ENCODE measurements at regions not wholly inside any gene's neighbourhood (a gene's known extent, or its start where the extent isn't known, plus 50 kb on each side); places are given as distances from the start of the nearest gene placed in this dataset.

DNA sequence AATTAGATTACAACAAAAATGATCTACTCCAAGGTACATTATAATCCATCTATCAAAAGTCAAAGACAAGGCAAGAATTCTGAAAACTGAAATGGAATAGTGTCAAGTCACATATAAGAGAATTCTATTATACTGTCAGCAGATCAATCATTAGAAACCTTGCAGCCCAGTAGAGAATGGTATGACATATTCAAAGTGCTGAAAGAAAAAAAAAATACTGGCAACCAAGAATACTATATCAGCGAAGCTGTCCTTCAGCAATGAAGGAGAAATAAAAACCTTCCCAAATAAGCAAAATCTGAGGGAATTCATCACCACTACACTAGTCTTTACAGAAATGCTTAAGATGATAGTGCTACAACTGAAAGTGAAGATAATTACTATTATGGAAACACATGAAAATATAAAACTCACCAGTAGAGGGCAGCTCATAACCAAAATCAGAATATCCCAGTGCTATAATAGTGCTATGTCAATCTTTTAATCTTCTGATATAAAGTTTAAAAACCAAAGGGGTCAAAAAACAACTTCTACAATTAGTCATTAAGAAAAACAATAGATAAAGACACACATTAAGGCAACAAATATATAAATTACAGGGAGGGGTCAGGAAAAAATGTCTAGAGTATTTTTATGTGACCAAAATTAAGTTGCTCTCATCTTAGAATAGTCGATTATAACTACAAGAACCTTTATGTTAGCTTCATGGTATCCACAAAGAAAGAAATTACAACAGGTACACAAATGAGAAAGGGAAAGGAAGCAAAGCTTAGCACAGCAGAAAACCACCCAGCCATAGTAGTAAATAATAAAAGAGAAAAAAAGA lies 190.7 kb upstream of the CNTN6 start:
- BruUV-seq (replicated peaks), result no TSS peak
- ChIA-PET CTCF (no interaction called here), POLR2A (ENCODE audit: unreplicated experiment) (no interaction called here)
- peak; percentile 48 for DNase-seq
- Histone ChIP-seq H3K9me3 (ENCODE audit: low read length) (peaks cover 4% of the 10 kb centered on the region; the same call in 1 of the 2 replicates), H3K9me2 (replicated peaks; ENCODE audit: low read length) (no peaks in the 10 kb centered on the region), H4K20me1 (ENCODE audit: low read length) (no peaks in the 10 kb centered on the region), H3K27ac (ENCODE audit: low read length) (no peak overlapping the region), H3K4me1 (ENCODE audit: insufficient read depth, low read length) (no peaks in the 10 kb centered on the region), H3K27me3 (ENCODE audit: low read length) (no peaks in the 10 kb centered on the region), H3K79me2 (ENCODE audit: low read length) (no peaks in the 10 kb centered on the region), H3K4me3 (ENCODE audit: low read length) (no peak overlapping the region), H3F3A (ENCODE audit: low read length, unreplicated experiment) (no peaks in the 10 kb centered on the region), H2AFZ (ENCODE audit: low read length) (no peak overlapping the region), H3K9ac (ENCODE audit: low read length) (no peak overlapping the region), H3K4me2 (ENCODE audit: low read length) (no peak overlapping the region), H3K36me3 (ENCODE audit: low read depth, low read length) (no peaks in the 10 kb centered on the region)
- TF ChIP-seq EZH2 (IDR thresholded peaks at IDR 0.05; ENCODE audit: low read length, unreplicated experiment), result no peak
- no peak for TF ChIP-seq EZH2phosphoT487 (IDR thresholded peaks at IDR 0.05; ENCODE audit: borderline replicate concordance, low read length)
- TF ChIP-seq, protein P1, sequence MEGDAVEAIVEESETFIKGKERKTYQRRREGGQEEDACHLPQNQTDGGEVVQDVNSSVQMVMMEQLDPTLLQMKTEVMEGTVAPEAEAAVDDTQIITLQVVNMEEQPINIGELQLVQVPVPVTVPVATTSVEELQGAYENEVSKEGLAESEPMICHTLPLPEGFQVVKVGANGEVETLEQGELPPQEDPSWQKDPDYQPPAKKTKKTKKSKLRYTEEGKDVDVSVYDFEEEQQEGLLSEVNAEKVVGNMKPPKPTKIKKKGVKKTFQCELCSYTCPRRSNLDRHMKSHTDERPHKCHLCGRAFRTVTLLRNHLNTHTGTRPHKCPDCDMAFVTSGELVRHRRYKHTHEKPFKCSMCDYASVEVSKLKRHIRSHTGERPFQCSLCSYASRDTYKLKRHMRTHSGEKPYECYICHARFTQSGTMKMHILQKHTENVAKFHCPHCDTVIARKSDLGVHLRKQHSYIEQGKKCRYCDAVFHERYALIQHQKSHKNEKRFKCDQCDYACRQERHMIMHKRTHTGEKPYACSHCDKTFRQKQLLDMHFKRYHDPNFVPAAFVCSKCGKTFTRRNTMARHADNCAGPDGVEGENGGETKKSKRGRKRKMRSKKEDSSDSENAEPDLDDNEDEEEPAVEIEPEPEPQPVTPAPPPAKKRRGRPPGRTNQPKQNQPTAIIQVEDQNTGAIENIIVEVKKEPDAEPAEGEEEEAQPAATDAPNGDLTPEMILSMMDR (conservative IDR thresholded peaks at IDR 0.05; ENCODE audit: low read depth, low read length), result peak; percentile 72
- intact Hi-C loops (cut with micrococcal nuclease), result no loop called here
- peak; percentile 40; the same call in 1 of the 2 replicates for ATAC-seq

DNA sequence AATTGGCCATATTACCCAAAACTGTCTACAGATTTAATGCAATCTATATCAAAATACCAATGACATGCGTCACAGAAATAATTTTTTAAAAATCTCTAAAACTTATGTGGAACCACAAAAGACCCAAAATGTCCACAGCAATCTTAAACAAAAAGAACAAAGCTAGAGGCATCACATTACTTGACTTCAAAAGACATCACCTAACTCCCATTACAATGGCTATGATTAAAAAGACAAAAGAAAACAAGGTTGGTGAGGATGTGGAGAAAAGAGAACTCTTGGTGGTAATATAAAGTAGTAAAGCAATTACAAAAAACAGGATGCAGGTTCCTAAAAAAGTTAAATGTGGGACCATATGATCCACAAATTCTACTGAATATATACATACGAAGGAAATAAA lies 187.6 kb upstream of the CNTN6 start:
- H3K9ac ChIP-seq (ENCODE audit: low read length), result no peak overlapping the region
- H2AFZ ChIP-seq (ENCODE audit: low read length), result no peak overlapping the region
- no peaks in the 10 kb centered on the region for H3K9me2 ChIP-seq (replicated peaks; ENCODE audit: low read length)
- ATAC-seq (no peak), DNase-seq (no peak)
- H3K4me1 ChIP-seq (ENCODE audit: insufficient read depth, low read length), result no peaks in the 10 kb centered on the region
- no peaks in the 10 kb centered on the region for H3F3A ChIP-seq (ENCODE audit: low read length, unreplicated experiment)
- intact Hi-C loops (cut with micrococcal nuclease), result no loop called here
- BruUV-seq (replicated peaks), result no TSS peak
- peaks cover 15% of the 10 kb centered on the region; the same call in 1 of the 2 replicates for H3K9me3 ChIP-seq (ENCODE audit: low read length)
- TF ChIP-seq, protein P1 (conservative IDR thresholded peaks at IDR 0.05; ENCODE audit: low read depth, low read length), result no peak
- TF ChIP-seq EZH2phosphoT487 (IDR thresholded peaks at IDR 0.05; ENCODE audit: borderline replicate concordance, low read length) (no peak), EZH2 (IDR thresholded peaks at IDR 0.05; ENCODE audit: low read length, unreplicated experiment) (no peak)
- H3K27ac ChIP-seq (ENCODE audit: low read length), result no peak overlapping the region
- H3K4me2 ChIP-seq (ENCODE audit: low read length), result no peak overlapping the region
- no peaks in the 10 kb centered on the region for H3K79me2 ChIP-seq (ENCODE audit: low read length)
- POLR2A ChIA-PET (ENCODE audit: unreplicated experiment), result no interaction called here
- no peaks in the 10 kb centered on the region for H3K27me3 ChIP-seq (ENCODE audit: low read length)
- no peak overlapping the region for H3K4me3 ChIP-seq (ENCODE audit: low read length)
- no peaks in the 10 kb centered on the region for H4K20me1 ChIP-seq (ENCODE audit: low read length)
- CTCF ChIA-PET, result no interaction called here
- H3K36me3 ChIP-seq (ENCODE audit: low read depth, low read length), result no peaks in the 10 kb centered on the region

DNA sequence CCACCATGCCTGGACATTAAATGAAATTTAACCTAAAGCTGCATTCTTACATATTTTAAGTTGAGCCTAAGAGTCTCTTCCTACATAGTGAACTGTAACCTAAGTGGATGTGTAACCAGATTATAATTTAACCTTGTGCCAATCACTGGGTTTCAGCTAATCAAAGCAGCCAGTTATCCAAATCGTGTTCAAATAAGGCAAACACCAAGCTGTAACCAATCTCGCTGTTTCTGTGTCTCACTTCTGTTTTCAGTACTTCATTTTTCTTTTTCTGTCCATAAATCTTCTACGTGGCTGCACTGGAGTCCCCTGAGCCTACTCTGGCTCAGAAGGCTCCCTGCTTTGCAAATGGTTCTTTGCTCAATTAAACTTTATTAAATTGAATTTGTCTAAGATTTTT lies 186.1 kb upstream of the CNTN6 start:
- peaks cover 26% of the 10 kb centered on the region for H3K9me3 ChIP-seq (ENCODE audit: low read length)
- no peaks in the 10 kb centered on the region for H3K27me3 ChIP-seq (ENCODE audit: low read length)
- H2AFZ ChIP-seq (ENCODE audit: low read length), result no peak overlapping the region
- H3K9ac ChIP-seq (ENCODE audit: low read length), result no peak overlapping the region
- H4K20me1 ChIP-seq (ENCODE audit: low read length), result no peaks in the 10 kb centered on the region
- POLR2A ChIA-PET (ENCODE audit: unreplicated experiment), result no interaction called here
- H3K4me3 ChIP-seq (ENCODE audit: low read length), result no peak overlapping the region
- TF ChIP-seq, protein P1 (conservative IDR thresholded peaks at IDR 0.05; ENCODE audit: low read depth, low read length), result no peak
- TF ChIP-seq EZH2phosphoT487 (IDR thresholded peaks at IDR 0.05; ENCODE audit: borderline replicate concordance, low read length) (no peak), EZH2 (IDR thresholded peaks at IDR 0.05; ENCODE audit: low read length, unreplicated experiment) (no peak)
- no peaks in the 10 kb centered on the region for H3K4me1 ChIP-seq (ENCODE audit: insufficient read depth, low read length)
- H3K27ac ChIP-seq (ENCODE audit: low read length), result no peak overlapping the region
- no peaks in the 10 kb centered on the region for H3K79me2 ChIP-seq (ENCODE audit: low read length)
- no peaks in the 10 kb centered on the region for H3K36me3 ChIP-seq (ENCODE audit: low read depth, low read length)
- H3F3A ChIP-seq (ENCODE audit: low read length, unreplicated experiment), result no peaks in the 10 kb centered on the region
- no TSS peak for BruUV-seq (replicated peaks)
- no peak overlapping the region for H3K4me2 ChIP-seq (ENCODE audit: low read length)
- DNase-seq (no peak), ATAC-seq (no peak)
- H3K9me2 ChIP-seq (replicated peaks; ENCODE audit: low read length), result no peaks in the 10 kb centered on the region
- CTCF ChIA-PET, result no interaction called here
- intact Hi-C loops (cut with micrococcal nuclease), result no loop called here
